Hindlimb muscle (tissue), 1 donor: ENCODE measurements at regions not wholly inside any gene's neighbourhood (a gene's known extent, or its start where the extent isn't known, plus 50 kb on each side); places are given as distances from the start of the nearest gene placed in this dataset.
"Not testable (repeated sequence)": the region's sequence is repeated elsewhere in the genome, so short reads cannot be mapped to it uniquely, and the experiment has no call there.

Source experiments
- DNase-seq: peaks from one replicate; pipeline ENCODE4 v3.0.0-alpha.2; 2013

GRCh38 chr10:100664316-100665149, 80.8 kb upstream of the PAX2 start:
- no peak for DNase-seq

- DNase-seq: not testable (repeated sequence)
These were observed 78.7 kb upstream of the PAX2 start for GRCh38 chr10:100666634-100667033.

GRCh38 chr10:100669616-100670015, 75.8 kb upstream of the PAX2 start:
- DNase-seq: no peak

- DNase-seq: no peak
These were observed 75.0 kb upstream of the PAX2 start for GRCh38 chr10:100670368-100670767.

GRCh38 chr10:100670828-100671479, 74.4 kb upstream of the PAX2 start:
- DNase-seq: no peak

GRCh38 chr10:100672199-100672598, 73.2 kb upstream of the PAX2 start:
- DNase-seq: no peak

GRCh38 chr10:100677290-100677945, 68.0 kb upstream of the PAX2 start:
- no peak for DNase-seq

GRCh38 chr10:100679327-100679726, 66.1 kb upstream of the PAX2 start:
- no peak for DNase-seq

- DNase-seq: no peak
These were observed 62.4 kb upstream of the PAX2 start for GRCh38 chr10:100683004-100683403.

GRCh38 chr10:100683545-100684300, 61.7 kb upstream of the PAX2 start:
- DNase-seq: no peak

GRCh38 chr10:100684688-100685235, 60.6 kb upstream of the PAX2 start:
- no peak for DNase-seq

GRCh38 chr10:100685331-100685730, 60.1 kb upstream of the PAX2 start:
- no peak for DNase-seq

- no peak for DNase-seq
These were observed 58.0 kb upstream of the PAX2 start for GRCh38 chr10:100687143-100688003.

GRCh38 chr10:100688201-100688600, 57.2 kb upstream of the PAX2 start:
- DNase-seq: no peak

- no peak for DNase-seq
These were observed 51.6 kb upstream of the PAX2 start for GRCh38 chr10:100693821-100694220.
